D721Med (cell line): ENCODE measurements at regions not wholly inside any gene's neighbourhood (a gene's known extent, or its start where the extent isn't known, plus 50 kb on each side); places are given as distances from the start of the nearest gene placed in this dataset.
A peak's percentile ranks its signal among the peaks of the same experiment; 100 is the strongest.

Experiments used
- DNase-seq: peaks from one replicate; pipeline ENCODE4 v3.0.0; 2011; ENCODE audit warnings: low spot score; ENCODE audit not compliant: insufficient read length
- FAIRE-seq: peaks from 2 replicates; lab custom pipeline; 2011; peaks lifted over from hg19 to GRCh38; lab: Jason Lieb, UNC
- CTCF ChIP-seq: IDR thresholded peaks from 2 replicates; pipeline ENCODE4 v1.5.1; 2012; ENCODE audit warnings: mild to moderate bottlenecking, control low read depth; ENCODE audit not compliant: insufficient read depth; ENCODE audit errors: missing control alignments

- DNase-seq, result no peak
- TF ChIP-seq CTCF, result no peak
- FAIRE-seq, result no peak
These were observed 153.2 kb upstream of the PTPRM start for GRCh38 chr18:7413906-7414305.

- no peak for FAIRE-seq
- no peak for TF ChIP-seq CTCF
- DNase-seq, result no peak
These were observed 152.7 kb upstream of the PTPRM start for GRCh38 chr18:7414459-7414858.

GRCh38 chr18:7415081-7415894, 151.8 kb upstream of the PTPRM start:
- no peak for TF ChIP-seq CTCF
- DNase-seq, result no peak
- FAIRE-seq, result no peak

- no peak for TF ChIP-seq CTCF
- FAIRE-seq, result no peak
These were observed 149.4 kb upstream of the PTPRM start for GRCh38 chr18:7417727-7418126.

GRCh38 chr18:7429831-7430230, 137.3 kb upstream of the PTPRM start:
- DNase-seq, result no peak
- no peak for TF ChIP-seq CTCF
- no peak for FAIRE-seq

More at GRCh38 chr18:7417727-7418126, 149.4 kb upstream of the PTPRM start:
- no peak for DNase-seq

GRCh38 chr18:7436166-7436565, 130.9 kb upstream of the PTPRM start:
- TF ChIP-seq CTCF, result no peak
- FAIRE-seq, result no peak
- DNase-seq, result no peak

- TF ChIP-seq CTCF, result no peak
- DNase-seq (no peak), FAIRE-seq (peak; percentile 75)
These were observed 129.2 kb upstream of the PTPRM start for GRCh38 chr18:7437870-7438269.
